ENCODE measurements at regions not wholly inside any gene's neighbourhood (a gene's known extent, or its start where the extent isn't known, plus 50 kb on each side); places are given as distances from the start of the nearest gene placed in this dataset.

GRCh38 chr13:111502957-111503356 lies 182.5 kb downstream of the TEX29 start:
- DNase-seq, result no peak

- no peak for DNase-seq
Measured at GRCh38 chr13:111503376-111503775, 182.9 kb downstream of the TEX29 start.

GRCh38 chr13:111503905-111504695 lies 183.7 kb downstream of the TEX29 start:
- no peak for DNase-seq

GRCh38 chr13:111505175-111505777 lies 184.8 kb downstream of the TEX29 start:
- DNase-seq, result no peak

- DNase-seq, result no peak
Measured at GRCh38 chr13:111506125-111506524, 185.7 kb downstream of the TEX29 start.

GRCh38 chr13:111506621-111507020 lies 186.2 kb downstream of the TEX29 start:
- no peak for DNase-seq

- DNase-seq, result no peak
Measured at GRCh38 chr13:111508164-111508870, 187.9 kb downstream of the TEX29 start.

GRCh38 chr13:111508902-111509509 lies 188.6 kb downstream of the TEX29 start:
- DNase-seq, result no peak

- no peak for DNase-seq
Measured at GRCh38 chr13:111510502-111511218, 190.2 kb downstream of the TEX29 start.

- DNase-seq, result no peak
Measured at GRCh38 chr13:111511219-111511732, 190.8 kb downstream of the TEX29 start.

GRCh38 chr13:111511805-111512504 lies 191.5 kb downstream of the TEX29 start:
- DNase-seq, result no peak

GRCh38 chr13:111512707-111513106 lies 192.3 kb downstream of the TEX29 start:
- DNase-seq, result no peak

GRCh38 chr13:111513766-111514609 lies 193.5 kb downstream of the TEX29 start:
- DNase-seq, result no peak

GRCh38 chr13:111514610-111515306 lies 194.3 kb downstream of the TEX29 start:
- no peak for DNase-seq

GRCh38 chr13:111515307-111515617 lies 194.8 kb downstream of the TEX29 start:
- no peak for DNase-seq

- DNase-seq, result no peak
Measured at GRCh38 chr13:111515635-111516034, 195.2 kb downstream of the TEX29 start.

- no peak for DNase-seq
Measured at GRCh38 chr13:111516712-111517640, 196.5 kb downstream of the TEX29 start.

- DNase-seq, result no peak
Measured at GRCh38 chr13:111517641-111518010, 197.2 kb downstream of the TEX29 start.

GRCh38 chr13:111518161-111518792 lies 197.8 kb downstream of the TEX29 start:
- DNase-seq, result no peak

All from NCI-H226 (cell line).